Activated CD8-positive, alpha-beta memory T cell treated with anti-CD3 and anti-CD28 coated beads for 1 hour (primary cell): ENCODE measurements at regions not wholly inside any gene's neighbourhood (a gene's known extent, or its start where the extent isn't known, plus 50 kb on each side); places are given as distances from the start of the nearest gene placed in this dataset.

ENCODE experiments used
- DNase-seq, 2 donors: peaks; one replicate each; pipeline ENCODE4 v3.0.0-alpha.2; 2020; ENCODE audit warnings: low read depth in 1 of 2; ENCODE audit errors: extremely low read depth in 1 of 2

DNA sequence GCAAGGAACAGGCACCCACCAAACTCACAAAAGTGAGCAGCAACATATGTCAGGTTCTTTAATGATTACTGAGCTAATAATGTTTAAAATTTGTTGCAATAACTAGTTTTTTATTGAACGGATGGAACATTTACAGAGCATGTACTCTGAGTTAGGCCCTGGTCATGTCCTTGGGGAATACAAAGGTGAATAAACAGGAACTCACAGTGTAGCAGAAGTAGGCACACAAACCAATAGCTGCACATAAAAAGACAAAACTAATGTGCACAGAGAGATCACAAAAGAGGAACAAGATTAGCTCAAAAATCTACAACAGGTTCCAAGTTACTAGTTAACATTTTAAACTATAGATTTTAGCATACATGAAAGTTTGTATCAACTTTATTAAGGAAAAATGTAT, 505.3 kb upstream of the PPP2R3A start:
- no peak for DNase-seq

DNA sequence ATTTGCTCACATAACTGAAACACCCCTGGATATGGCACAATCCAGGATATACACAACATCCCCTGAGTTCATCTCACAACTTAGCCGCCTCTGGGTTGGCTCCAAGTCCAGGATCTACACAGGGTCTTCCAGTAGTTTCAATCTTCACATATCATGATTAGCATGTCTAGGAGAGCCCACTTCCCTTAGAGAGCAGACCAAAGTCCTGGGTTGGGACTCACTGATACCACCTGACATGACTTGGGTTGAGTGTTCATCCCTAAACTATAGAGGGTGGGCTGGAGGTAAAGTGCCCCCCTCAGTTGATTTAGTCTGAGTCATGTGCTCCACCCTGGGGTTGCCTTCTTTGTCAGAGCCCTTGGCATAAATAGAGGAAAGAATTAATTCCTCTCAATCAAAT, 493.6 kb upstream of the PPP2R3A start:
- DNase-seq = no peak

DNA sequence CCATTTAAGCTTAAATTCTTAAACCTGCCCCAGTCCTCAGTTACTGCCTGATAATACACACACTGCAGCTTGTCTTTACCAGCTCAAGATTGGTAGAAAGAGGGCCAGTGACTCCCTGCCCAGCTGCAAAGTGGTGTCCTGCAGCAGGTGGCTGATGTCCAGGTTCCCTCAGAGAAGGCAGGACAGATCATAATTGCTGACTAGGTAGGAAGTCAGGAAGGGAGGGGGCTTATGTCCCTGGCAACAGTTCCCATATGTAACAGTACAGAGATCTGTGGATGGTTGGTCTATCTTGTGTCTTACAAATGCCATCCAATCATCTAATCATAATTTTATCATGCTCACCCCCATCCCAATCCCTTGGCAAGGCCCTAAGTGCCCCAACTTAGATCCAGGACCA, 492.1 kb upstream of the PPP2R3A start:
- DNase-seq = no peak

DNA sequence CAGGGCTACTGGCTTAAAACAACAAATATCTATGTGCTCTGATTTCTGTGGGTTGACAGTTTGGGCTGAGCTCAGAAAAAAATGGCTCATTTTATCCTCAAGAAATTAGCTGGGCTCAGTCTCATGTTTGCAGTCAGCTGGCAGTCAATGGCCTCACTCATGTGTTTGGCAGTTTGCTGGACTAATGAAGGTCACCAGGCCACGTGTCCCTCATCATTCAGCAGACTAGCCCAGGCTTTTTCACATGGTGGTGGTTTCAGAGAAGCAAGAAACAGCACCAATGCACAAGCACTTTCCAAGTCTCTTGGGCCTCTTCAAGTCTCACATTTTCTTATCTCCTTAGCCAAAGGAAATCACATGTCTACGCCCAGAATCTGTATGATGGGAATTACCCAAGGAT, 478.3 kb upstream of the PPP2R3A start:
- no peak for DNase-seq

DNA sequence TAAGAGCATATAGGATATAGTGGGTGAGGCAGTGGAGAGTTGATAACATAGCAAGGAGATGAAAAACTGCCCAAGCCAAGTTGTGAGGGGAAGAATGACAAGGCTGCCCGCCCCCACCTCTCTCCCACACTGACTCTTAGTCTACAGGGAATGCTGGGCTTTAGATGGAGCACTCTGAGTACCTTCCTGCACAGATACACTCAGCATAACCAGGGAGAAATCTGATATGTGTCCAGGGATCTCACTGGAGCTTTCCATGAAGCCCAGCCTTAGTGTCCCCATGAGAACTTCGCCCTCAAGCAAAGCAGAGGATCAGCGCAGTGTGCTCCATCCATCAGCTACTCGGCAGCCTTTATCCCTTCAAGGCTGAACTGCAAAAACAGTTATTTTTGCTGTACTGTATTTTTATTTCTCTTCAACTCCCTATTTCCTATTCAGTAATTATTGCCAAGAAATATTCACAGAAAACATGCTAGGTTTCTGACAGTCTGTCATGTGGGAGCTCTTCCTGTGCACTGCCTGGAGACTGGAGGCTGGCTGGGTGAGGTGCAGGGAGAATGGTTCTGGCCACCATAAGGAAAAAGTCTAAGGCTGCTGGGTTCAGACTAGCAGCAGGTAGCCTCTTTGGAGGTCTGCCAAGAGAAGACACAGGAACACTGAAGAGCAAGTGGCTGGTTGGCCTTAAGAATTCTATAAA, 475.2 kb upstream of the PPP2R3A start:
- DNase-seq = no peak

DNA sequence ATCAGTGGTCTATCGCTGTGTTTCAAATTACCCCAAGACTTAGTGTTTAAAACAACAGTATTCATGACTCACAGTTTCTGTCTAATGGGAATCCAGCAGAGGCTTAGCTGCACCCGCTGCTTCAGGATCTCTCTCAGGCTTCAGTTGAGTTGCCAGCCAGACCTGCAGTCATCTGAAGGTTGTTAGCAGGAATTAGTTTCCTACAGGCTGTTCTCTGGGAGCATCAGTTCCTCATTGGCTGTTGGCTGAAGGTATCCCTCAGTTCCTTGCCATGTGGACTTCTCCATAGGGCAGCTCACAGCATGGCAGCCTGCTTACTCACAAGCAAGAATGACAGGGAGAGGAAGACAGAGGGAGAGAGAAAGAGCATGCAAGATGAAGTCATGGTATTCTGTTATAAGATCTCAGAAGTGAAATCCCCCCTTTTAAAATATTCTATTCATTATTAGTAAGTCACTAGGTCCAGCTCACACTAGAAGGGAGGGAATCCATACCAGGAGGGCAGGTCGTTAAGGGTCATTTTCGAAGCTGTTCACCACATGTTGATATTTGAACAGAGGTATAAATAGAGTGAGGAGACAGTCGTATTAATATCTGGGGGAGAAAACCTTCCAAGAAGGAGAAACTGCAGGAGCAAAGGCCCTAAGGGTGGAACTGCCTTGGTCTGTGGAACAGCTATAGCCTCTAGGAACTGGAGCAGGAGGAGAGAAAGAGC, 473.9 kb upstream of the PPP2R3A start:
- no peak for DNase-seq

DNA sequence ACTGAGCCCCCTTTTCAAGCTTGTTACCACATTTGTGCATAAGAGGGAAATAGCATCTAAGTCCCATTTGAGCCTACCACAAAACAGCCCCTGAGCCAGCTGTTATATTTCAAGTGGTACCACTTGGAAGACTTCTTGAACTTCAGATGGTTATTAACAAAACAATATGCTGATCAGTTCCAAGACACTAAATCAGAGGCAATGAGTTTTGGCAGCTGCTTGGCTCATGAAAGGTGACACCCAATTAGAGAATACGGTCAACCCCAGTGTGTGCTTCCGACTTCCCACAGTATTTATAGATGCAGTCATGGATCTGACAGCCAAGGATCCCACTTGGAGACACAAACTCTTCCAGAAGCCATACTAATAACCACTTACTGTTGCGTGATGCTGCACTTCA, 469.6 kb upstream of the PPP2R3A start:
- no peak for DNase-seq

DNA sequence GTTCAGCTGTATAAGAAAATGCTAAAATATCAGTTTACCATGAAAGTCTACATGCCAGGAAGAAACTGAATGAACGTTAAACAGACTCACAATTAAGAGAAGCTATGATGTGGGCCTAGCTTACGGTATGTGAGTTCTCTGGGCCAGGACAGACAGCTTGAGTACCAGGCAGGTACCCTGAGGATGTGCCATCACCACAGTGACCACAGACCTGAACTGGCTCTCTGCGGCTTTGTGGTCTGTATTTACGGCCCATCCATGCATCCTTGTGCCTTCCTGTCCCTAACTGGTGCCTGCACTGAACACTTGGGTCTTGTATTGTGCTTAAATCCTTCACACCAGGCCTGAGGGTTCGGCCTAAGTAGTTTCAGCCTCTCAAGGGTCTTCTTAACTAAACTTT, 467.5 kb upstream of the PPP2R3A start:
- DNase-seq = no peak

DNA sequence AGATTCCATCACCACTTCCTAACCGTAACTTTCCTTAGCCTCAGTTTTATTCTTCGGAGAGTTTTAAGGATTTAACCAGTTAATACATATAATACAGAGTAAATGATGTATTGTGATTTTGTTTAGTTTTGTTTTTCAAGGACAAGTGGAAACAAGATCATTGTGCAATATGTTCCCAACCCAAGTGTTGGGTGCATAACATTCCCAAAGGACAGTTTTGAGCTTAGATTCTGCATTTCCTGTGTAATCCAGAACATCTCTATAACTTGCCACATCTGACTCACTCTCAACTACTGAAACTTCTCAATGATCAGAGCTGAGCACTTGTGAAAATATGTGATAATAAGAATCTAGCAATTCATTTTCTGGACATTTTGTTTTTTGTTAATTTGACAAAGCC, 466.1 kb upstream of the PPP2R3A start:
- no peak for DNase-seq

DNA sequence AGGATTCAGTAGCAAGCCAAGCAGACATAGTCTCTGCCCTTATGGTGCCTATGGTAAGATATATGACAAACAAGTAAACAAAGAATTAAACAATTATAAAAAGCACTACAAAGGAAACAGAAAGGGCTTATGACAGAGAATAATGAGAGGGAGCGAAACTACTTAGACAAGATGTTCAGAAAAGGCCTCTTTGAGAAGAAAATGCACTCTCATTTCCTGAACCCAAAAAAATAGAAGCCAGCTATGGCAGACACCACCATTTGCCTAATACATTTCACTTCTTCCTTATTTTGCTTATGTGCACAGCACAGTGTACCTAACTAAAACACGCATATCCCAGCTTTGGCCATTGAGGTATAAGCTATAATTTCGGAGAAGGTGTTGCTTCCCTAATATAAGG, 465.5 kb upstream of the PPP2R3A start:
- no peak for DNase-seq

DNA sequence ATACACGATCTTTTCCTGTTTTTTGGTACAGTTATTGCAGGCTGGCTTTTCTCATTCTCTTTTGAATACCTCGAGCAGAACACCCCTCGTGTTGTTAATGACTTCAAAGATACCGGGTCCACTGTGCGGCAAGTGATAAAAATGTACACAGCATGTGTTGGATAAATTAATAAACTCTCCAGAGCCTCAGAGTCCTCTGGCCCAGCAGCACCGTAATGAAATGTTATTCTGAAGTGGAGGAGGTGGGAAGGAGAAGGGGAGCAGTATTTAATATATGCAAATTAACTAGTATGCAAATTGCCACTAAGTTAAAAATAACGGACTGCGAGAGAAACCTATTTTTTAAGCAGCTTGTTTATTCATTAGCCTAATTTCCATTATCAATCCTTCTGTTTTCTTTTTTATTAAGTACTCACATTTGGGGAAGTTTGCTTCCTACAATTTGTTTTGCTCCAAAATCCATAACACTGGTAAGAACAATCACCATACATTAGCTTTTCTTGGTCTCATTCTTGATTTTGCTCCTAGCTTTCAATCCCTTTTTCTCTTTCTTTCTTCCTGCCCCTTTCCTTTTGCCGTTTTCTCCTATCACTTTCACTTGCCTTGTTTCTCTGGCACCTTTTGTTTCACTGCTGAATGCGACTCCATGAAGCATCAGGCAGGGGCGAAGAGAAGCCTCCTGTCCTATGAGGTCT, 462.3 kb upstream of the PPP2R3A start:
- no peak for DNase-seq

DNA sequence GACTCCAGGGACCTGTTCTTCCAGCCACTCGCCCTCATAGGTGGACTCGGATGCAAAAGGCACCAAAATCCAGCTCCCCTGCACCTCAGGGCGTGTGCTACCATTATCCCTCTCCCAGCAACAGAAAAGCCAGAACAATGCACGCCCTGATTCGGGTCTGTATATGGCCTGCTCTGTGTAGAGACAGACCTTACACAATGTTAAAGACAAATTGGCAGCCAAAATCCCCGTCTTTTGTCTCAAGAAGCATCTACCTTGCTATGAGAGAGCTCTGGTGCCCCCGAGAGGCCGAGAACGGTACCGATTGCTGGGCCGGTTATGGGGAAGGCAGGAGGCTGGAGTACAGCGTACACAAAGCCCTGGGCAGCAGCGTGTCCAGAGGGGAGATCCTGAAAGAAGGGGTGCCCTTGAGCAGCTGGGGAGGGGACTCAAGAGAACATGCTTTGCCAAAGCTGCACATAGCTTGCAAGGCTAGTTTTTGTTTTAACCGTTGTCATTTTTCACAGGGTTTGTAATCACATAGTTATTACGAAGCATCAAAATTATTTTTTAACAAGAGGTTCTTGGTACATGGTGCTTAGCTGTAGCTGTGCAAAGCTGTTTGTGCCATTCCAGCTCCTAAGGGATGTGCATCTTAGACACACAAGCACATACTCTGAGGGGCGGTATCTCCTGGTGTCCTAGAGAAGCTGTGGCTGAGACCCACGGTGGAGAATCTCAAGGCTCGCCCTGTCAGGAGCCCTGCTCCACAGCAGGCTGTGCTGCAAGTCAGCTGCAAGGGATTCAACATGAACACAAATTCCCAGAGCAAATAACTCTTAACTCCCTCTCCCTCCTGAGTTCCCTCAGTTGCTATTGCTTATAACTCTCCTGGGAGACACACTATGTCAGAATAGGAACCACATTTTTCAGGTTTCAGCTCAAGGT, 461.5 kb upstream of the PPP2R3A start:
- no peak for DNase-seq

DNA sequence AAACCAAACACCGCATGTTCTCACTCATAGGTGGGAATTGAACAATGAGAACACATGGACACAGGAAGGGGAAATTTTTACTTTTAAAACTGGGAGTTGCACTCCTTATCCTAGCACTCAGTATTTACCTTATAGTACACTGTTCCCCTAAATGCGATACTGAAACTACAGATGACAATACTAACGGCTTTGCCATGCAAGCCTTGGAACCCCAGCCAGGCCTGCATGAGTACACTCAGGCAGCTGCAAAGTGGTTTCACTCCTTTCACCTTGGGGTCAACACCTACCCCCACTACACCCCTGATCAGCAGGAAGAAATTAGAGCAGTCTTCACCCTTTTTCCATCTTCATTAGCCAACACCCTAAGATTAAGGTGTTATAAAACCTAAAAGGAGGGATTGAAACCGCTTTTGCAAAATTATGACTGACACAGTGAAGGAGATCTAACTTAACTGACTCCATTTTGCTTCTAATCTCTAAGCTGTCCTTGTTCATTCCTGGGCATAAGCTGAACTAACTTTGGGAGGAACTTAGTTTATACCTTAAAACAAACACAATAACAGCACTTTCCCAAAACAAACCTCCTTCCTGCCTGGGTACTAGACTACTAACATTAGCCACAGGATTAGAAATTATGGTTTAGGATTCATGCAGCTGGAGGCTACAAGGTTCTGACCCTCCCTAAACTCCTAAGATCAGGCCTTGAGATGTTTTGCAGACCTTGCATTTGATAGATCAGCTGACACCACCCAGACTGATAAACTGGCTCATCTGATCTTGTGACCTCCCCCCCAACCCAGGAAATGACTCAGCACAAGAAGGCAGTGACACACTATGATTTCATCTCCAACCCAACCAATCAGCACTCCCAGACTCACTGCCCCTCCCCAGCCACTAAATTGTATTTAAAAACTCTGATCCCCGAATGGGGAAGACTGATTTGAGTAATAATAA, 452.1 kb upstream of the PPP2R3A start:
- no peak for DNase-seq

DNA sequence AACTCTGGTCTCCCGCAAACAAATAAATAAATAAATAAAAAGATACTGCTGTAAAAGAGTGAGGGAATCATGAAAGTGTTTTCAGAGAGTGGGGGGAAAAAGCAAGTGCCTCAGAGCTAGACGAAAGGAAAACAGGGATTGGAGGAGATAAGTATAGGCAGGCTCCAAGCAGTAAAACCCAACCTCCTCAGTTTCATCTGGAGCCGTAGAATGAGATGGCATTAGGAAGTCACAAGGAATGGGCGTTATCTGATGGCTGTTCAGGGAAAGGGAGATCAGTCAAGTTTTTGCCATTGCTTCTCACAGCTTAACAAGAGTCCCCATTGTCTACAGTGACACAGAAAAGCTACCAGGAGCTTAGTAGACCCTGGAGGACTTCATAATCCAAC, 451.5 kb upstream of the PPP2R3A start:
- DNase-seq = no peak

DNA sequence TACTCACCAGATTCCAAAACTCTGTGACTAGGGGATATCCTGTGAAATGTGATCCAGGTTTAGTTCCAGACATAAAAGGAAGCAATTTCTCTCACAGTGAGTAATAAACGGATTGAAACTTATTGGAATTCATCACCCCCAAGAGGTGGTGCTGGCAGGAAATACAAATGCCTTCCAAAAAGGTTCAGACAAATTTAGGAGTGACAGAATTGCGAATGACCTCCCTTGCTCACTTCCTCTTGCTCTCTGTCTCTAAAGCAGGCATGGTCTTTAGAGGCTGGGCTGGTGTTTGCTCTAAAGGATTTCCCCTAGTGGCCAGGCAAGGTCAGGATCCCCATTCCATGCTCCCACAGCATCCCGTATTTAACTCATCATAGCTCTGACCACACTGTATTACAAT, 449.4 kb upstream of the PPP2R3A start:
- DNase-seq = no peak

DNA sequence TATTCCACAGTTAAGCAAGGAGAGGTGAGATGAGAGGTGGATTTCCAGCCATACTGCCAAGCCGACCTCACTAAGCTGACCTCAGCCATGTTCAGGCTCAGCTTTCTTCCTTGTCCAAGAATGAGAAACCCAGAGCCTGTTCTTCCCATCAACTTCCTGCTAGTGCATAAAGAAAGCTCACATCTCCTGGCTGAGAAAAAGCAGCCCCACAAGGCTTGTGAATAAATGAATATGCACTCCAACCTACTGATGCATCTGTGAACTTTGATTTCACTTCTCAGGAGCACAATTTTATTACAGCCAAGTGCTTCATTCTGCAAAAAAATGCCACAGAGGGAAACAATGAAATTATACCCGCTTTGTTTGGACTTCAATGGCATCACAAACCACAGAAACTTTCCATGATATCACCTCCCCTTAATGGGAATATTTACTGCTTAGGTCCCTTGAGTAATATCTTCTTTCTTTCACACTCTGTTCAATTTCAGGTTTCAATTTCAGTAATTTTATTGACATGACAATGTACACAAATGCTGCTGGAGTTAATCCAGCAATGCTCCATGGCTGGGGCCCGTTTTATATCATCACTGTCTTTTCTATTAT, 437.0 kb upstream of the PPP2R3A start:
- DNase-seq = no peak

DNA sequence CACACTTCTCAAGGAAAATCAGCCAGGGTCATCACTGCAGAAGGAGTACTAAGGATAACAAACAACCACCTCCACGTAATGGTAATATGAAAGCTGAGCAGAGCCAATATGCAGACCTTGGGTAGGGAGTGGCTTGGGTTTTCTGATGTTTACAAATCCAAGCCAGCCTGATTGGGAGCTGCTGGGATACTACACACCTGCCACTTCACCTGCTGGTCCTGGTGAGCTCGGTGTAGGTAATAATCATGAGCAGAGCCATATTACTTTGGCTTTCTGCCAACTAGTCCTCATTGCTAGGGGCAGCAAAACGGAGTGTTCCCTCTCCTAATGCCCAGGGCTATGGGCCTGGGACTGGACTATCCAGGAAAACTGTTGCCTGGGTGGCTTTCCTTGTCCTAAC, 433.5 kb upstream of the PPP2R3A start:
- DNase-seq = no peak

DNA sequence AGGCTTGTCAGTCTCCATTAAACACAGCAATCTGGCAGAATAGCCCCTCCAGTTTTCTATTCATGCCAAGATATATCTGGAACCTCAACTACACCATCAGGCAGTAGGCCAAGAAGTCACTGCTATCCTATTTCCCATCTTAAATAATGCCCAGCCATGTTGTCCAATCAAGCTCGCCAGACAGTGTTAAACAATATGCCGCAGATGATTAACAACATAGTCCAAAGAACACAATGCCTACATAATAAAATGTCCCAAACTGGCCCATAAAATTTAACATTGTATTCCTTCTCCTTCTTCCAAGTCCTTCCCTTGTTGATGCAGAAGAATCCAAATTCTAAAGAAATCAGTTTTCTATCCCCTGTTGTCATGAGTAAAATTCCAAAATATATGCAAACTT, 427.4 kb upstream of the PPP2R3A start:
- no peak for DNase-seq

DNA sequence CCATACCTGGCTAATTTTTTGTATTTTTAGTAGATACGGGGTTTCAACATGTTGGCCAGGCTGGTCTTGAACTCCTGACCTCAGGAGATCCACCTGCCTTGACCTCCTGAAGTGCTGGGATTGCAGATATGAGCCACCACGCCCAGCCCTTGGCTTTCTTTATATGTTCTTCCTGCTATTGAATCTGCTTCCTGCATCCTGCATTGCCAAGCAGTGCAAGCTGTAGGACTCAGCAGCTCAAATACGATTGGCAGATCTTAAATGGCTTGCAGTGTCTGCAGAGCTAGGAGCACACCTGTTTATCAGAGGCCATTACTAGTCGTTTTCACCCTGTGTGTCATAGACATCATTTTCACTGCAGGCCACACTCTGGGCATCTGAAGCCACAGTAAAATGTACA, 426.2 kb upstream of the PPP2R3A start:
- DNase-seq = no peak

DNA sequence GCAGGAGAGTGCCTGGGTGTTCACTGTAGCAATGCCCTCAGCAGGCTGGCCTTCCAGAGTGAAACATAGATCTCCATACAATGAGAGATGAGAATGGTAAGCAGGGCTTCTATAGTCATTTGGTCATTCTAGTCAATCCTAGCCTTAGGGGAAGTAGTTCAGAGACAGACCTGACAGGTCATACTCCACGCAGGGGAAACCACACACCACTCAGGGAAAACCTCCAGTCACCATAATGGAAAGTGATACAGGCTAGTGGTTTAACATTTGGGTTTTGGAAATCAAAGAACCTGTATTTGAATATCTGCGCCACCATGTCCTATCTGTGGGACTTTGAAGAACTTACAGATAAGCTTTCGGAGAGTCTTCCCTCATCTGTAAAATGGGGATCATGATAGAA, 425.7 kb upstream of the PPP2R3A start:
- no peak for DNase-seq
